Thymus (tissue), 11 donors: ENCODE measurements at regions not wholly inside any gene's neighbourhood (a gene's known extent, or its start where the extent isn't known, plus 50 kb on each side); places are given as distances from the start of the nearest gene placed in this dataset.

Experiments
- DNase-seq, 9 donors: peaks; one replicate each; pipeline ENCODE4 v3.0.0-alpha.2; 2013; ENCODE audit warnings: low spot score in 9 of 9, low read depth in 6 of 9, missing footprints in 1 of 9
- H3K27ac ChIP-seq, 2 donors: one replicate each; pipeline ENCODE4 v1.5.1; 2013; ENCODE audit warnings: control low read depth in 1 of 2, low read depth in 1 of 2, low read length in 1 of 2, mild to moderate bottlenecking in 1 of 2, moderate library complexity in 1 of 2
- H3K27me3 ChIP-seq, 2 donors: one replicate each; pipeline ENCODE4 v1.5.1; 2013; ENCODE audit warnings: low read length in 1 of 2; ENCODE audit not compliant: control insufficient read depth in 2 of 2, insufficient read depth in 1 of 2
- H3K36me3 ChIP-seq, 2 donors: one replicate each; pipeline ENCODE4 v1.5.1; 2013; ENCODE audit warnings: low read length in 1 of 2, mild to moderate bottlenecking in 1 of 2, moderate library complexity in 1 of 2; ENCODE audit not compliant: control insufficient read depth in 2 of 2, insufficient read depth in 2 of 2
- H3K4me1 ChIP-seq, 2 donors: one replicate each; pipeline ENCODE4 v1.5.1; 2013; ENCODE audit warnings: low read length in 2 of 2; ENCODE audit not compliant: control insufficient read depth in 2 of 2, insufficient read depth in 2 of 2
- H3K4me3 ChIP-seq, 2 donors: one replicate each; pipeline ENCODE4 v1.5.1; 2013; ENCODE audit warnings: low read length in 2 of 2, control low read depth in 1 of 2, mild to moderate bottlenecking in 1 of 2
- H3K9me3 ChIP-seq, 2 donors: one replicate each; pipeline ENCODE4 v1.5.1; 2013; ENCODE audit warnings: low read length in 1 of 2, mild to moderate bottlenecking in 1 of 2; ENCODE audit not compliant: control insufficient read depth in 2 of 2, insufficient read depth in 1 of 2
- WGBS: extraction: QIAGEN DNeasy Blood & Tissue Kit; methylation state at CpG from one replicate; pipeline ENCODE4 v1.1.7; 2013; 5-methylcytosine and 5-hydroxymethylcytosine counted together
- donor health status: healthy.

DNA sequence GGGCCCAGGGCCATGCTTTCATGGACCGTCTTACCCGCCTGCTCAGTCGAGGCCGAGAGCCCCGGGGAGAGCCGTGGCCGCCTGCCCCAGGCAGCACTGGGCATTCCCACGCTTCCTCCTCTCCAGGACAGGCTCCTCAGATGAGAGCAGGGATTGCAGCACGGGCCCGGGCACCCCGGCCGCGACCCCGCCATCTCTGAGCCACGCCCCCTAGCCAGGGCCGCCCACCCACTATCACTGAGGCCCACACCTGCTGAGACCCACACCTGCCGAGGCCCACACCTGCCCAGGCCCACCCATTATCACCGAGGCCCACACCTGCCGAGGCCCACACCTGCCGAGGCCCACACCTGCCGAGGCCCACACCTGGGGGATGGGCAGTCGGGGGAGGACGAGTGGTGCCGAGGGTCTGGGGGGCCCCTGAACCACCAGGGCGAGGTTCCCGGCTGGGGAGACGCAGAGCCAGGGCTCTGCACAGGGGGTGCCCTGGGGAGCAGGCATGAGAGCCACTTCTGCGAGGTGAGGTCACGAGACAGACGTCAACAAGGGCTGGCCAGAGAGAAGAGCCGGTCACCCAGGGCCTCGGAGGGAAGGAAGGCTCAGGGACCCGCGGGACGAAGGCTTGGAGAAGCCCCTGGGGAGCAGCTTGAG is 235.6 kb downstream of the ERMARD start:
- Histone ChIP-seq H3K27me3 (no peaks in the 10 kb centered on the region), H3K9me3 (peaks cover 0 to 6% of the 10 kb centered on the region in 2 donors), H3K36me3 (no peaks in the 10 kb centered on the region), H3K4me1 (peaks cover 0 to 8% of the 10 kb centered on the region in 2 donors), H3K4me3 (no peak overlapping the region), H3K27ac (no peak overlapping the region)
- 90% methylated on average over 35 of the region's 35 CpGs for WGBS
- DNase-seq: no peak

GRCh38 chr6:169986171-169986847 is 234.9 kb downstream of the ERMARD start:
- Histone ChIP-seq H3K4me3 (no peak overlapping the region), H3K4me1 (peaks cover 0 to 8% of the 10 kb centered on the region in 2 donors), H3K27me3 (no peaks in the 10 kb centered on the region), H3K36me3 (no peaks in the 10 kb centered on the region), H3K9me3 (peaks cover 0 to 6% of the 10 kb centered on the region in 2 donors), H3K27ac (no peak overlapping the region)
- 96% methylated on average over 30 of the region's 30 CpGs for WGBS
- no peak for DNase-seq

DNA sequence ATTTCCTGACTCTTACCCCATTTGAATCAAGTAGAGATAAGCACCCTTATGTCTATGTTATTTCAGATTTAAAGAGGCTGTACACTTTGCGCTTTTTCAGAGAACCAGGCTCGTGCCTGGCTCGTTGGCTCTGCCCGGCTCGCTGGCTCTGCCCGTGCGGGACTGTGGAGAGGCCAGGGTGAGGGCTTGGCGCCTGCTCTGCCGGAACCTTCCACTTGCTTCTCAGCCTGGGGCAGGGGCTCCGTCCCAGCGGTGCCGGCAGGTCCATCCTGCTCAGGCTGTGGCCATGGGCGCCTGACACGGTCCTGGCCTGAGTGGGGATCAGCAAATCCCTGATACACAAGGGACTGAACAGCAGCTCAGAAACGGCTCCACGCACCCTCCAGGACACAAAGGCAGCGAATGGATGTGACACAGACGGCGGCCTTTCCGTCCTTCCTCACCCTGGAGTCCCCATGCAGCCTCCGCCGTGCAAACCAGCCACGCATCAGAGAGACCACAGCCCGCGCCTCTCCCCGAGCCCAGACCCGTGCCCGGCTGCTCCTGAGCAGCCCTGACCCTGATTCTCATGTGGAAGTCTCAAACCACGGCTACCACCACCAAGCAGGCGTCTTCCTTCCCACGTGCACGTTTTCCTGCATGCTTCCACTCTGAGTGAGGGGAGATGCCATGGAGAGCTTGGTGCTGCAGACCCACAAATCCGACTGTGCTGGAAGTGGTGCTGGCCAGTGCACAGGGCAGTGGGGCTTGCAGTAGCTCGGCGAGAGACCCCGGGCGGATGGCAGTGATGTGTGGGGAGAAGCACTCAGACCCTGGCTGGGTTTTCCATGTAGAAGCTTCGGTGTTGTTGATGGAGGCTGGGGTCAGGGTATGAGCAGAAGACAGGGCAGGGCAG is 233.9 kb downstream of the ERMARD start:
- Histone ChIP-seq H3K9me3 (peaks cover 0 to 6% of the 10 kb centered on the region in 2 donors), H3K4me3 (no peak overlapping the region), H3K27ac (no peak overlapping the region), H3K4me1 (peaks cover 0 to 5% of the 10 kb centered on the region in 2 donors), H3K36me3 (no peaks in the 10 kb centered on the region), H3K27me3 (no peaks in the 10 kb centered on the region)
- WGBS: 91% methylated on average over 38 of the region's 38 CpGs
- no peak for DNase-seq

- 85% methylated on average over 40 of the region's 40 CpGs for WGBS
- H3K36me3 ChIP-seq: no peaks in the 10 kb centered on the region
- H3K4me3 ChIP-seq: no peak overlapping the region
- H3K27me3 ChIP-seq: no peaks in the 10 kb centered on the region
- H3K27ac ChIP-seq: no peak overlapping the region
- DNase-seq: no peak
- H3K9me3 ChIP-seq: peaks cover 0 to 6% of the 10 kb centered on the region in 2 donors
- H3K4me1 ChIP-seq: no peaks in the 10 kb centered on the region
Measured at GRCh38 chr6:169984181-169985120, 233.0 kb downstream of the ERMARD start.

- Histone ChIP-seq H3K9me3 (peaks cover 0 to 6% of the 10 kb centered on the region in 2 donors), H3K27ac (no peak overlapping the region), H3K4me3 (no peak overlapping the region), H3K27me3 (no peaks in the 10 kb centered on the region), H3K36me3 (no peaks in the 10 kb centered on the region), H3K4me1 (no peaks in the 10 kb centered on the region)
- no peak for DNase-seq
- WGBS: 86% methylated on average over 10 of the region's 10 CpGs
Measured at GRCh38 chr6:169983651-169984050, 232.2 kb downstream of the ERMARD start.

DNA sequence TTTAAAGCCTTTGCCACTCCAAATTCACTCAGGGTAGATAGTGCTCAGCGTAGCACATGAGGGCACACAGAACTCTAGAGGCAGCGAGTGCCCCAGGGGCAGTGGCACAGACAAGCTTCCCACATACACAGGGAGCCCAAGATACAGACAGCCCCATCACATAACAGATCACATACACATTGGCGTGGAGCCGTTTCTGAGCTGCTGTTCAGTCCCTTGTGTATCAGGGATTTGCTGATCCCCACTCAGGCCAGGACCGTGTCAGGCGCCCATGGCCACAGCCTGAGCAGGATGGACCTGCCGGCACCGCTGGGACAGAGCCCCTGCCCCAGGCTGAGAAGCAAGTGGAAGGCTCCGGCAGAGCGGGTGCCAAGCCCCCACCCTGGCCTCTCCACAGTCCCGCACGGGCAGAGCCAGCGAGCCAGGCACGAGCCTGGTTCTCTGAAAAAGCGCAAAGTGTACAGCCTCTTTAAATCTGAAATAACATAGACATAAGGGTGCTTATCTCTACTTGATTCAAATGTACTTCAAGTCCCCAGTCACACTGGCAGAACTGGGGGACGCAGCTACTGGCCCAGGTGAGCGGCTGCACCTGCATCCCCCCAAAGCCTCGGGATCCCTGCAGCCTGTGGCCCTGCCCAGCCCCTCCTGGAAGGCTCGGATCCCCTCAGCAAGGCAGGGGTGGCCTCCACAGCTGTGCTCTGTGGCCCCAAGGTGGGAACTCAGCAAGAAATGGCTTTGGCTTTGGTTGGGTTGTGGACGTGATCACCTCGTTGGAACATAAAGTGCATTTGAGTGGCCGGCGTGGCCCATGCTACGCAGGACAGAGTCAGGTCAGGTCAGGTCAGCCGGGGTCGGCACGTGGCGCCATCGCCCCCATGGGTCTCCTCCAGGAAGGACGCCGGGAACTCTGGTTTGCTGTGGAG is 231.3 kb downstream of the ERMARD start:
- Histone ChIP-seq H3K27me3 (no peaks in the 10 kb centered on the region), H3K9me3 (peaks cover 0 to 6% of the 10 kb centered on the region in 2 donors), H3K27ac (no peak overlapping the region), H3K4me1 (no peaks in the 10 kb centered on the region), H3K4me3 (no peak overlapping the region), H3K36me3 (no peaks in the 10 kb centered on the region)
- WGBS: 96% methylated on average over 31 of the region's 31 CpGs
- no peak for DNase-seq

- no peak for DNase-seq
- Histone ChIP-seq H3K4me1 (no peaks in the 10 kb centered on the region), H3K27me3 (no peaks in the 10 kb centered on the region), H3K27ac (no peak overlapping the region), H3K36me3 (no peaks in the 10 kb centered on the region), H3K4me3 (no peak overlapping the region), H3K9me3 (peaks cover 0 to 2% of the 10 kb centered on the region in 2 donors)
- 79% methylated on average over 7 of the region's 7 CpGs for WGBS
Measured at GRCh38 chr6:169981969-169982368, 230.5 kb downstream of the ERMARD start.

GRCh38 chr6:169981568-169981967 is 230.1 kb downstream of the ERMARD start:
- Histone ChIP-seq H3K36me3 (no peaks in the 10 kb centered on the region), H3K27ac (no peak overlapping the region), H3K4me3 (no peak overlapping the region), H3K27me3 (no peaks in the 10 kb centered on the region), H3K4me1 (no peaks in the 10 kb centered on the region), H3K9me3 (no peaks in the 10 kb centered on the region)
- DNase-seq: no peak
- WGBS: 97% methylated on average over 6 of the region's 6 CpGs
